ENCODE measurements at regions not wholly inside any gene's neighbourhood (a gene's known extent, or its start where the extent isn't known, plus 50 kb on each side); places are given as distances from the start of the nearest gene placed in this dataset.

DNA sequence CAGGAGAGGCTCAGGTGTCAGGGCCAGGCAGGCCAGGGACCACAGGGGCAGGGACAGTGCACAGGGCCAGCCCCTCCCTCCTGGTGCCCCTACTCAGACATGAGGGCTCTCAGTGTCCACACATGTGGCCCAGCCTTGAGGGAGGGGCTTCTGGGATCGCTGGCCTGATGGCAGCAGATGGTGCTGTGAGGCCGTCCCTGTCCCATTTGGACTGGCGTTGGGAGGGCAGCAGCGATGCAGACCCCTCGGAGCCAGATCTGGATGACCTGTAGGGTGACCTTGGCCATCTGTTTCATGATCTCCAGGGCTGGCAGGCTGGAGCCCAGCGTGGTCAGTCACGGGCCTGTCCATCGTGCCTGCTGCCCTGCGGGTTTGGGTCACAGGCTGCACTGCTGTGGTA, 377.6 kb downstream of the TMEM121 start:
- TF ChIP-seq, protein P1, sequence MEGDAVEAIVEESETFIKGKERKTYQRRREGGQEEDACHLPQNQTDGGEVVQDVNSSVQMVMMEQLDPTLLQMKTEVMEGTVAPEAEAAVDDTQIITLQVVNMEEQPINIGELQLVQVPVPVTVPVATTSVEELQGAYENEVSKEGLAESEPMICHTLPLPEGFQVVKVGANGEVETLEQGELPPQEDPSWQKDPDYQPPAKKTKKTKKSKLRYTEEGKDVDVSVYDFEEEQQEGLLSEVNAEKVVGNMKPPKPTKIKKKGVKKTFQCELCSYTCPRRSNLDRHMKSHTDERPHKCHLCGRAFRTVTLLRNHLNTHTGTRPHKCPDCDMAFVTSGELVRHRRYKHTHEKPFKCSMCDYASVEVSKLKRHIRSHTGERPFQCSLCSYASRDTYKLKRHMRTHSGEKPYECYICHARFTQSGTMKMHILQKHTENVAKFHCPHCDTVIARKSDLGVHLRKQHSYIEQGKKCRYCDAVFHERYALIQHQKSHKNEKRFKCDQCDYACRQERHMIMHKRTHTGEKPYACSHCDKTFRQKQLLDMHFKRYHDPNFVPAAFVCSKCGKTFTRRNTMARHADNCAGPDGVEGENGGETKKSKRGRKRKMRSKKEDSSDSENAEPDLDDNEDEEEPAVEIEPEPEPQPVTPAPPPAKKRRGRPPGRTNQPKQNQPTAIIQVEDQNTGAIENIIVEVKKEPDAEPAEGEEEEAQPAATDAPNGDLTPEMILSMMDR (IDR thresholded peaks at IDR 0.05; ENCODE audit: unreplicated experiment): no peak
- DNase-seq (ENCODE audit: low spot score, unreplicated experiment): no peak
- H3K27me3 Mint-ChIP-seq: no peaks in the 10 kb centered on the region
- H3K4me1 Mint-ChIP-seq (ENCODE audit: low read depth): no peaks in the 10 kb centered on the region
- H3K27ac Mint-ChIP-seq: no peak overlapping the region
- peaks cover 21% of the 10 kb centered on the region for H3K9me3 Mint-ChIP-seq (ENCODE audit: low read depth)
- peaks cover 1% of the 10 kb centered on the region for H3K36me3 Mint-ChIP-seq (ENCODE audit: insufficient read depth)
- no peak overlapping the region for H3K4me3 Mint-ChIP-seq (ENCODE audit: low read depth)

GRCh38 chr14:105904379-105904778, 378.0 kb downstream of the TMEM121 start:
- Mint-ChIP-seq H3K4me1 (ENCODE audit: low read depth) (no peaks in the 10 kb centered on the region), H3K27ac (no peak overlapping the region), H3K36me3 (ENCODE audit: insufficient read depth) (peaks cover 1% of the 10 kb centered on the region)

GRCh38 chr14:105905456-105905855, 379.1 kb downstream of the TMEM121 start:
- H3K27me3 Mint-ChIP-seq: no peaks in the 10 kb centered on the region
- DNase-seq (ENCODE audit: low spot score, unreplicated experiment): no peak
- no peak overlapping the region for H3K27ac Mint-ChIP-seq
- H3K9me3 Mint-ChIP-seq (ENCODE audit: low read depth): peaks cover 21% of the 10 kb centered on the region
- H3K4me1 Mint-ChIP-seq (ENCODE audit: low read depth): no peaks in the 10 kb centered on the region
- peaks cover 1% of the 10 kb centered on the region for H3K36me3 Mint-ChIP-seq (ENCODE audit: insufficient read depth)
- no peak overlapping the region for H3K4me3 Mint-ChIP-seq (ENCODE audit: low read depth)
- TF ChIP-seq, protein P1 (IDR thresholded peaks at IDR 0.05; ENCODE audit: unreplicated experiment): no peak

More at GRCh38 chr14:105904379-105904778, 378.0 kb downstream of the TMEM121 start:
- TF ChIP-seq, protein P1 (IDR thresholded peaks at IDR 0.05; ENCODE audit: unreplicated experiment): no peak
- no peak for DNase-seq (ENCODE audit: low spot score, unreplicated experiment)
- H3K27me3 Mint-ChIP-seq: no peaks in the 10 kb centered on the region
- H3K4me3 Mint-ChIP-seq (ENCODE audit: low read depth): no peak overlapping the region
- H3K9me3 Mint-ChIP-seq (ENCODE audit: low read depth): peaks cover 21% of the 10 kb centered on the region

DNA sequence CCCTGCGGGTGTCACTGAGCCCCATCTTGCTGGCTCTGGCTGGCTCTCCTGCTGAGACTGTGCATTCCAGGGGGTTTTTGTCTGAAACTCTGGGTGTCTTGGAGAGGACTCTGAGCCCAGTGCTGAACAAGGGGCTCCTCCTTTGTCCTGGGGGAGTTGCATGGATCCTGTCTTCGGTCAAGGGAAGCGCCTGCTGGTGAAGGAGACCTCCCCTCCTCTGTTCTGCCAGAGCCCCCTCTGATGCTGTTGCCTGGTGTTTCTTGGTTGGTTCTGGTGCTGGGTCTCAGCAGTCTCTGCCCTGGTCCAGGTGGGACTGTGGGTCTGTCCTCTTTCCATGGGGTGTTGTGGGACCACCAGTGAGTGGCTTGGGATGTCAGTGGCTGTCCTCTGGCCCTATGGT, 380.9 kb downstream of the TMEM121 start:
- Mint-ChIP-seq H3K36me3 (ENCODE audit: insufficient read depth) (peaks cover 1% of the 10 kb centered on the region), H3K27me3 (no peaks in the 10 kb centered on the region), H3K4me1 (ENCODE audit: low read depth) (no peaks in the 10 kb centered on the region), H3K27ac (no peak overlapping the region), H3K9me3 (ENCODE audit: low read depth) (peaks cover 21% of the 10 kb centered on the region), H3K4me3 (ENCODE audit: low read depth) (no peak overlapping the region)
- TF ChIP-seq, protein P1 (IDR thresholded peaks at IDR 0.05; ENCODE audit: unreplicated experiment): no peak
- DNase-seq (ENCODE audit: low spot score, unreplicated experiment): no peak

DNA sequence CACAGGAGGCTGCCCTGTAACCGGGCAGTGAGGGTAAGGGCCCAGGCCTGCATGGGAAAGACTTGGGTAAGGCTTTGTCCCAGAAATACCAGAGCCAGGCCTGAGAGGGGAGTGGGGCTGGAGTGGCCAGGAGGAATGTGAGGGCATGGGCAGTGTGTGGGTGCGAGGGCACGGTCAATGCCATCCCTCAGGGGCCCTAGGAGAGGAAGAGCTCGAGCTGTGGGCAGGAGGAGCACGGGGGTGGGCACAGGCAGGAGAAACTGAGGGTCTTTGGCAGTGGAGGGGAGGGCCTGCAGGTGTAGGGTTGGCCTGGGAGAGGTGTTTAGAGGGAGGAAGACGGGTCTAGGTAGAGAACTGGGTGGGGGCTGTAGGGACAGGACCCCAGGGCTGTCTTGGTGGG, 381.6 kb downstream of the TMEM121 start:
- DNase-seq (ENCODE audit: low spot score, unreplicated experiment): no peak
- Mint-ChIP-seq H3K27me3 (no peaks in the 10 kb centered on the region), H3K4me1 (ENCODE audit: low read depth) (no peaks in the 10 kb centered on the region), H3K27ac (no peak overlapping the region), H3K9me3 (ENCODE audit: low read depth) (peaks cover 25% of the 10 kb centered on the region), H3K36me3 (ENCODE audit: insufficient read depth) (peaks cover 1% of the 10 kb centered on the region), H3K4me3 (ENCODE audit: low read depth) (no peak overlapping the region)
- TF ChIP-seq, protein P1 (IDR thresholded peaks at IDR 0.05; ENCODE audit: unreplicated experiment): no peak

Data from progenitor cell of endocrine pancreas (in vitro differentiated cells).